ENCODE measurements at regions not wholly inside any gene's neighbourhood (a gene's known extent, or its start where the extent isn't known, plus 50 kb on each side); places are given as distances from the start of the nearest gene placed in this dataset.

DNA sequence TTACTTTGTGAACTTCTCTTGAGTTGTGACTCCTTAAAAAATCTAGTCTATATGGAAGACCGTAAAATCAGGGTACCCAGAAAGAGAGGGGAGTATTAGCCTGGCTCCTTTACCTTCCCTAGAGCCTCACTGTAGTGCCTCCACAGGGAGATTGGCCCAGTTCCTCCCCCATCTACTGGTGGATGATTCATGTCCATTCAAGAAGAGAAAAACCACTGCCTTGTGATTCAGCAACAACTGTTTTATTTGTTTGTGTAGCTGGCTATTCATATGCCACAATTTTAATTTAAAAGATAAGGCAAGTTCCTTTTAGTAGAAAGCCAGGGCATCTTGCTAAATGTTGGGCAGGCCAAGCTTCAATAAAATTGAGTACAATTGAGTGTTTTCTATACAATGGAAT lies 221.8 kb upstream of the KCNIP4 start:
- TF ChIP-seq CTCF (IDR thresholded peaks at IDR 0.05), result no peak
- no peak for TF ChIP-seq EZH2 (IDR thresholded peaks at IDR 0.05)
- no peak for TF ChIP-seq EZH2phosphoT487 (IDR thresholded peaks at IDR 0.05)
- Histone ChIP-seq H3K4me3 (no peak overlapping the region), H3K36me3 (no peaks in the 10 kb centered on the region), H3K79me2 (ENCODE audit: low read depth) (no peaks in the 10 kb centered on the region), H4K20me1 (ENCODE audit: low read depth) (no peaks in the 10 kb centered on the region), H3K9me3 (ENCODE audit: low read depth) (no peaks in the 10 kb centered on the region), H3K4me2 (no peak overlapping the region), H2AFZ (replicated peaks) (no peak overlapping the region), H3K27me3 (no peaks in the 10 kb centered on the region), H3F3A (ENCODE audit: low read depth) (no peaks in the 10 kb centered on the region), H3K9ac (no peak overlapping the region), H3K4me1 (no peaks in the 10 kb centered on the region), H3K27ac (no peak overlapping the region)
- H3K36me3 Mint-ChIP-seq, result no peaks in the 10 kb centered on the region
- no peak overlapping the region for H3K4me3 Mint-ChIP-seq
- no peak for DNase-seq (ENCODE audit: low spot score)
- peaks cover 4% of the 10 kb centered on the region for H3K9me3 Mint-ChIP-seq
- peaks cover 2% of the 10 kb centered on the region for H3K27me3 Mint-ChIP-seq (ENCODE audit: insufficient read depth, low read depth)
- no peak overlapping the region for H3K27ac Mint-ChIP-seq
- H3K4me1 Mint-ChIP-seq, result no peaks in the 10 kb centered on the region

DNA sequence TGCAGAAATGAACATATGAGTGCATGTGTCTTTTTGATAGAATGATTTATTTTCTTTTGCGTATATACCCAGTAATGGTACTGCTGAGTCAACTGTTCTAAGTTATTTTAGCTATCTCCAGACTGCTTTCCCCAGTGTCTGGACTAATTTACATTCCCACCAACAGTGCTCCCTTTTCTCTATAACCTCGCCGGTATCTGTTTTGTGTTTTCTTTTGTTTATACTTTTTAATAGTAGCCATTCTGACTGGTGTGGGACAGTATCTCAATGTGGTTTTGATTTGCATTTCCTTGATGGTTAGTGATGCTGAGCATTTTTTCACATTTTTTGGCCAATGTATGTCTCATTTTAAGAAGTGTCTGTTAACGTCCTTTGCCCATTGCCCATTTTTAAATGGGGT lies 218.6 kb upstream of the KCNIP4 start:
- H3K4me3 Mint-ChIP-seq, result no peak overlapping the region
- H3K4me3 ChIP-seq, result no peak overlapping the region
- TF ChIP-seq CTCF (IDR thresholded peaks at IDR 0.05) (no peak), EZH2 (IDR thresholded peaks at IDR 0.05) (no peak), EZH2phosphoT487 (IDR thresholded peaks at IDR 0.05) (no peak)
- H3K27me3 ChIP-seq, result no peaks in the 10 kb centered on the region
- H3F3A ChIP-seq (ENCODE audit: low read depth), result no peaks in the 10 kb centered on the region
- H4K20me1 ChIP-seq (ENCODE audit: low read depth), result no peaks in the 10 kb centered on the region
- H3K36me3 ChIP-seq, result no peaks in the 10 kb centered on the region
- no peak overlapping the region for H2AFZ ChIP-seq (replicated peaks)
- no peaks in the 10 kb centered on the region for H3K4me1 ChIP-seq
- no peaks in the 10 kb centered on the region for H3K36me3 Mint-ChIP-seq
- no peak for DNase-seq (ENCODE audit: low spot score)
- H3K4me2 ChIP-seq, result no peak overlapping the region
- peaks cover 2% of the 10 kb centered on the region for H3K27me3 Mint-ChIP-seq (ENCODE audit: insufficient read depth, low read depth)
- H3K79me2 ChIP-seq (ENCODE audit: low read depth), result no peaks in the 10 kb centered on the region
- no peak overlapping the region for H3K27ac ChIP-seq
- peaks cover 4% of the 10 kb centered on the region for H3K9me3 Mint-ChIP-seq
- H3K27ac Mint-ChIP-seq, result no peak overlapping the region
- no peaks in the 10 kb centered on the region for H3K4me1 Mint-ChIP-seq
- no peaks in the 10 kb centered on the region for H3K9me3 ChIP-seq (ENCODE audit: low read depth)
- no peak overlapping the region for H3K9ac ChIP-seq

DNA sequence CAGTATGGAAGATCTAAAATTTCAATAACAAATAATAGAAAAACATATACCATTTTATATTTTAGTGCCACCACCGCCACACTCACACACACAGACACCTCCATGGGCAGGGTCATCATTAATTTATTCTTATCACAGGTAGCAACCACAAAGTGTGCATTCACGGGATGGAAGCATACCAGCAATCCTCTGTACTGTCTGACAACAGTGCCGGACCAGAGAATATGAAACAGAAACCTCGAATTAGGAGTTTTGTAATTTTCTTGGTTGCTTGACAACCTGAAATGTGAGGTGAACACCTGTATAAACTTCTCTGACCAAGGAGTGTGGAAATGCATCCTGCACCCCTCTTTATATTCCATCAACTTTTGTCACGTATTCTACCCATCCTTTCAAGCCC lies 213.9 kb upstream of the KCNIP4 start:
- no peak overlapping the region for H3K4me2 ChIP-seq
- H3K27ac ChIP-seq, result no peak overlapping the region
- H3K27me3 ChIP-seq, result no peaks in the 10 kb centered on the region
- H3K4me1 Mint-ChIP-seq, result no peaks in the 10 kb centered on the region
- H2AFZ ChIP-seq (replicated peaks), result no peak overlapping the region
- no peaks in the 10 kb centered on the region for H3K36me3 Mint-ChIP-seq
- H3K36me3 ChIP-seq, result no peaks in the 10 kb centered on the region
- H3K4me3 ChIP-seq, result no peak overlapping the region
- no peak for DNase-seq (ENCODE audit: low spot score)
- no peaks in the 10 kb centered on the region for H3F3A ChIP-seq (ENCODE audit: low read depth)
- H3K4me1 ChIP-seq, result no peaks in the 10 kb centered on the region
- H3K9ac ChIP-seq, result no peak overlapping the region
- H3K27ac Mint-ChIP-seq, result no peak overlapping the region
- H3K9me3 ChIP-seq (ENCODE audit: low read depth), result no peaks in the 10 kb centered on the region
- no peaks in the 10 kb centered on the region for H3K79me2 ChIP-seq (ENCODE audit: low read depth)
- TF ChIP-seq EZH2 (IDR thresholded peaks at IDR 0.05), result no peak
- no peaks in the 10 kb centered on the region for H3K27me3 Mint-ChIP-seq (ENCODE audit: insufficient read depth, low read depth)
- H3K4me3 Mint-ChIP-seq, result no peak overlapping the region
- no peaks in the 10 kb centered on the region for H4K20me1 ChIP-seq (ENCODE audit: low read depth)
- H3K9me3 Mint-ChIP-seq, result peaks cover 3% of the 10 kb centered on the region

DNA sequence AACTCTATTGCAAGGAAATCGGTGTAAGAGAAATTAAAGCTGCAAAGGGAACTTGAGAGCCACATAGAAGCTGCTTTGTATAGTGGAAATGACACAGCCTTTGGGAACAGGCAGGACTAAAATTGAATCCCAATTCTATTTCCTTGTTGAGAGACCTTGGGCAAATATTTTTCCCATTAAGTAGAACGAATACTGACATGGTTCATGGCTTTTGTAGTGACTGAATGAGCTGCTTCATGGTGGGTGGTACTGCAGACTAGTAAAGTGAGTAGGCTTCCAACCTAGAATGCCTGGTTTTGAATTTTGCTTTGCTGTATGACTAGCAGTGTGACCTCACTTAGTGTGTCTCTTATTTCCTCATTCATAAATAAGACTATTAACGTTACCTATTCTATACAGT lies 182.2 kb upstream of the KCNIP4 start:
- TF ChIP-seq CTCF (IDR thresholded peaks at IDR 0.05) (no peak), EZH2 (IDR thresholded peaks at IDR 0.05) (no peak), EZH2phosphoT487 (IDR thresholded peaks at IDR 0.05) (no peak)
- Histone ChIP-seq H3F3A (ENCODE audit: low read depth) (no peaks in the 10 kb centered on the region), H3K9me3 (ENCODE audit: low read depth) (no peaks in the 10 kb centered on the region), H3K27ac (no peak overlapping the region), H4K20me1 (ENCODE audit: low read depth) (no peaks in the 10 kb centered on the region), H3K9ac (no peak overlapping the region), H3K4me3 (no peak overlapping the region), H2AFZ (replicated peaks) (no peak overlapping the region), H3K4me1 (no peaks in the 10 kb centered on the region), H3K4me2 (no peak overlapping the region), H3K27me3 (no peaks in the 10 kb centered on the region), H3K36me3 (no peaks in the 10 kb centered on the region), H3K79me2 (ENCODE audit: low read depth) (no peaks in the 10 kb centered on the region)
- no peak for DNase-seq (ENCODE audit: low spot score)
- no peaks in the 10 kb centered on the region for H3K9me3 Mint-ChIP-seq
- H3K36me3 Mint-ChIP-seq, result no peaks in the 10 kb centered on the region
- H3K4me3 Mint-ChIP-seq, result no peak overlapping the region
- H3K4me1 Mint-ChIP-seq, result no peaks in the 10 kb centered on the region
- no peaks in the 10 kb centered on the region for H3K27me3 Mint-ChIP-seq (ENCODE audit: insufficient read depth, low read depth)
- no peak overlapping the region for H3K27ac Mint-ChIP-seq

All from neural progenitor cell (in vitro differentiated cells).